ENCODE measurements at regions not wholly inside any gene's neighbourhood (a gene's known extent, or its start where the extent isn't known, plus 50 kb on each side); places are given as distances from the start of the nearest gene placed in this dataset.

DNA sequence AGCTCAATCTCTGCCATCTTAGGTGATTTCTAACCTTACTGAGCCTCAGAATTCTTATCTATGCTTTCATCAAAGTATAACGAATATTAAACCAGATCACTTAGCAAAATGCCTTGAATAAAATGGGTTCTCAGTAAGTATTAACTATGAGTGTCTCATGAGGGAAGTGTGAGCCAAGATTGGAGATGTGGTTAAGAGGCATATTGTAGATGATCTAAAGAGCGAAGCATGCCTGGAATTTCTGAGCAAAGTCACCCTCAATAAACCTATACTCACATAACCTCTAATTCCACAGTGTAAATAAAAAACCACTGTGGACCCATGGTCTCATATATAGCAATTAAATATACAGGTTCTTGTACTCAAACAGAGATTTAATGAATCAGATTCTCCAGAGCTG lies 193.1 kb upstream of the FSCB start:
- Histone ChIP-seq H3K4me2 (ENCODE audit: insufficient read depth, low read length, poor library complexity, severe bottlenecking) (no peak overlapping the region), H3K4me1 (ENCODE audit: control insufficient read depth in 2 of 2, insufficient read depth in 1 of 2, low read depth in 1 of 2, low read length in 2 of 2) (peaks cover 0 to 3% of the 10 kb centered on the region in 2 donors), H3K27ac (replicated peaks; ENCODE audit: low read length) (no peak overlapping the region), H3K4ac (ENCODE audit: low read length) (no peak overlapping the region), H2BK12ac (ENCODE audit: low read length) (no peak overlapping the region), H3K27me3 (ENCODE audit: control insufficient read depth in 3 of 3, insufficient read depth in 3 of 3, low read depth in 1 of 3, low read length in 3 of 3) (no peaks in the 10 kb centered on the region), H4K91ac (ENCODE audit: low read depth, low read length, poor library complexity) (no peak overlapping the region), H4K8ac (ENCODE audit: low read depth, low read length) (no peak overlapping the region), H3K4me3 (ENCODE audit: low read length in 2 of 2) (no peak overlapping the region), H3K9ac (ENCODE audit: low read depth, low read length, poor library complexity) (no peak overlapping the region), H3K23ac (ENCODE audit: low read depth, low read length, poor library complexity) (no peak overlapping the region), H3K14ac (ENCODE audit: low read length) (no peak overlapping the region), H2AK5ac (ENCODE audit: low read depth, low read length) (no peak overlapping the region), H3K9me3 (replicated peaks in 1 of 2; ENCODE audit: control insufficient read depth in 2 of 2, insufficient read depth in 1 of 2, low read depth in 1 of 2, low read length in 2 of 2) (no peaks in the 10 kb centered on the region), H3K79me1 (ENCODE audit: low read depth, low read length) (no peaks in the 10 kb centered on the region), H2AFZ (ENCODE audit: low read length) (no peak overlapping the region), H2BK15ac (ENCODE audit: low read length) (no peak overlapping the region), H2BK5ac (ENCODE audit: low read length) (no peak overlapping the region), H3K36me3 (replicated peaks in 1 of 2; ENCODE audit: control insufficient read depth in 2 of 2, insufficient read depth in 2 of 2, low read length in 2 of 2) (no peaks in the 10 kb centered on the region), H2BK120ac (ENCODE audit: low read depth, low read length) (no peak overlapping the region), H3K18ac (ENCODE audit: low read length) (no peak overlapping the region)
- no peak for DNase-seq (ENCODE audit: low spot score)
- WGBS, 2 donors (ENCODE audit: extremely low coverage in 2 of 2, insufficient read length in 2 of 2, insufficient replicate concordance in 1 of 2) = no CpG with 5 or more reads among the region's 2 CpGs

DNA sequence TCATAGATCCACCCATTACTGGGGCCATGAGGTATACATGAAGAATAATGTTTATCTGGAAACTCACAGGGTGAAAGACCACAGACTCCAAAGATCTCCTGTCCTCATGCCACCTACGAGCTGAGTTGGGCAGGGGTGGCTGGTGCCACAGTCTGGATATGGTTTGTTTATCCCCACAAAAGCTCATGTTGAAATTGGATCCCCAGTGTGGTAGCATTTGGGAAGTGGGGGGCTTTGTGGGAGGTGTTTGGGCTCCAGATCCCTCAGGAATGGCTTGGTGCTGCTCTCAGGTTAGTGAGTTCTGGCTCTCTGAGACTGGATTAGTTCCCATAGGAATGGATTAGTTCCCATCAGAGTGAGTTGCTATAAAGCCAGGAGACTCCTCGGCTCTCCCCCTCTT lies 192.3 kb upstream of the FSCB start:
- no peak overlapping the region for H2BK120ac ChIP-seq (ENCODE audit: low read depth, low read length)
- no peak overlapping the region for H3K4me3 ChIP-seq (ENCODE audit: low read length in 2 of 2)
- H3K14ac ChIP-seq (ENCODE audit: low read length) = no peak overlapping the region
- DNase-seq (ENCODE audit: low spot score) = no peak
- H3K36me3 ChIP-seq (replicated peaks in 1 of 2; ENCODE audit: control insufficient read depth in 2 of 2, insufficient read depth in 2 of 2, low read length in 2 of 2) = no peaks in the 10 kb centered on the region
- WGBS, 2 donors (ENCODE audit: extremely low coverage in 2 of 2, insufficient read length in 2 of 2, insufficient replicate concordance in 1 of 2) = no CpG with 5 or more reads among the region's 2 CpGs
- H2BK15ac ChIP-seq (ENCODE audit: low read length) = no peak overlapping the region
- H3K4ac ChIP-seq (ENCODE audit: low read length) = no peak overlapping the region
- H3K27me3 ChIP-seq (ENCODE audit: control insufficient read depth in 3 of 3, insufficient read depth in 3 of 3, low read depth in 1 of 3, low read length in 3 of 3) = no peaks in the 10 kb centered on the region
- no peak overlapping the region for H3K23ac ChIP-seq (ENCODE audit: low read depth, low read length, poor library complexity)
- H3K18ac ChIP-seq (ENCODE audit: low read length) = no peak overlapping the region
- no peaks in the 10 kb centered on the region for H3K9me3 ChIP-seq (replicated peaks in 1 of 2; ENCODE audit: control insufficient read depth in 2 of 2, insufficient read depth in 1 of 2, low read depth in 1 of 2, low read length in 2 of 2)
- H4K91ac ChIP-seq (ENCODE audit: low read depth, low read length, poor library complexity) = no peak overlapping the region
- no peak overlapping the region for H2AK5ac ChIP-seq (ENCODE audit: low read depth, low read length)
- H4K8ac ChIP-seq (ENCODE audit: low read depth, low read length) = no peak overlapping the region
- H3K4me1 ChIP-seq (ENCODE audit: control insufficient read depth in 2 of 2, insufficient read depth in 1 of 2, low read depth in 1 of 2, low read length in 2 of 2) = peaks cover 0 to 3% of the 10 kb centered on the region in 2 donors
- H3K9ac ChIP-seq (ENCODE audit: low read depth, low read length, poor library complexity) = no peak overlapping the region
- H3K79me1 ChIP-seq (ENCODE audit: low read depth, low read length) = no peaks in the 10 kb centered on the region
- no peak overlapping the region for H2BK12ac ChIP-seq (ENCODE audit: low read length)
- no peak overlapping the region for H3K27ac ChIP-seq (replicated peaks; ENCODE audit: low read length)
- H2AFZ ChIP-seq (ENCODE audit: low read length) = no peak overlapping the region
- no peak overlapping the region for H3K4me2 ChIP-seq (ENCODE audit: insufficient read depth, low read length, poor library complexity, severe bottlenecking)
- H2BK5ac ChIP-seq (ENCODE audit: low read length) = no peak overlapping the region

DNA sequence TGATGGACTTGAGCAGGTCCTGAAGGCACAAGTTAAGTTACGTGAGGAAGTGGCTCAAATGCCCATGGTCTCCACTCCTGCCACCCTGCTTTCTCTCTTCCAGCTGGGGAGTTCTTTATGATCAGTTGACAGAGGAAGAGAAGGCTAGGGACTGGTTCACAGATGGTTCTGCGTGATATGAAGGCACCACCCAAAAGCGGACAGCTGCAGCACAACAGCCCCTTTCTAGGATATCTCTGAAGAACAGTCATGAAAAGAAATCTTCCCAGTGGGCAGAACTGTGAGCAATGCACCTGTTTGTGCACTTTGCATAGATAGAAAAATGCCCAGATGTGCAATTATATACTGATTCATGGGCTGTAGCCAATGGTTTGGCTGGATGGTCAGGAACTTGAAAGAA lies 162.4 kb upstream of the FSCB start:
- Histone ChIP-seq H4K8ac (ENCODE audit: low read depth, low read length) (no peak overlapping the region), H3K9me3 (replicated peaks in 1 of 2; ENCODE audit: control insufficient read depth in 2 of 2, insufficient read depth in 1 of 2, low read depth in 1 of 2, low read length in 2 of 2) (peaks cover 0 to 3% of the 10 kb centered on the region in 2 donors), H3K18ac (ENCODE audit: low read length) (no peak overlapping the region), H3K4me3 (ENCODE audit: low read length in 2 of 2) (no peak overlapping the region), H3K27me3 (ENCODE audit: control insufficient read depth in 3 of 3, insufficient read depth in 3 of 3, low read depth in 1 of 3, low read length in 3 of 3) (no peaks in the 10 kb centered on the region), H2BK120ac (ENCODE audit: low read depth, low read length) (no peak overlapping the region), H3K4me1 (ENCODE audit: control insufficient read depth in 2 of 2, insufficient read depth in 1 of 2, low read depth in 1 of 2, low read length in 2 of 2) (no peaks in the 10 kb centered on the region), H2AK5ac (ENCODE audit: low read depth, low read length) (no peak overlapping the region), H2BK5ac (ENCODE audit: low read length) (no peak overlapping the region), H3K36me3 (replicated peaks in 1 of 2; ENCODE audit: control insufficient read depth in 2 of 2, insufficient read depth in 2 of 2, low read length in 2 of 2) (no peaks in the 10 kb centered on the region), H3K27ac (replicated peaks; ENCODE audit: low read length) (no peak overlapping the region), H3K79me1 (ENCODE audit: low read depth, low read length) (no peaks in the 10 kb centered on the region), H3K4me2 (ENCODE audit: insufficient read depth, low read length, poor library complexity, severe bottlenecking) (no peak overlapping the region), H2BK12ac (ENCODE audit: low read length) (no peak overlapping the region), H3K23ac (ENCODE audit: low read depth, low read length, poor library complexity) (no peak overlapping the region), H3K4ac (ENCODE audit: low read length) (no peak overlapping the region), H2AFZ (ENCODE audit: low read length) (no peak overlapping the region), H2BK15ac (ENCODE audit: low read length) (no peak overlapping the region), H3K9ac (ENCODE audit: low read depth, low read length, poor library complexity) (no peak overlapping the region), H4K91ac (ENCODE audit: low read depth, low read length, poor library complexity) (no peak overlapping the region), H3K14ac (ENCODE audit: low read length) (no peak overlapping the region)
- WGBS, 2 donors (ENCODE audit: extremely low coverage in 2 of 2, insufficient read length in 2 of 2, insufficient replicate concordance in 1 of 2) = no CpG with 5 or more reads among the region's 3 CpGs
- DNase-seq (ENCODE audit: low spot score) = no peak

DNA sequence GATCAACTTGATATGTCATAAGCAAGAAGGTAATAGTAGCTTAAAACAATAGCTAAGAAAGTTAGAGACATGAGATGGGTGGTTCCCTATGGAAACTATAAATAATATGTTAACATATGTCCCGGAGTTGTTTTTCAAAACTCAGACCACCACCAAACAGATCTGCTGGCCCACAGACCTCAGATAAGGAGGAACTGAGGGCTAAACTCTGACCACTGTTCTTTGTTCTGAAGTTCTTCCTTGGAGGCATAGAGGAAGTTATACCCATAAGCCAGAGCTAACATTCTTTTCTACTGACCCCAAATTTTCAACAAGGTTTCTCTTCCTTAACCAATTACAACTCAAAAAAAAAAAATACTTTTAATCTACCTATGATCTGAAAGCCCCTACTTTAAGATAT lies 156.1 kb upstream of the FSCB start:
- Histone ChIP-seq H3K4ac (ENCODE audit: low read length) (no peak overlapping the region), H2BK120ac (ENCODE audit: low read depth, low read length) (no peak overlapping the region), H3K36me3 (replicated peaks in 1 of 2; ENCODE audit: control insufficient read depth in 2 of 2, insufficient read depth in 2 of 2, low read length in 2 of 2) (no peaks in the 10 kb centered on the region), H3K27ac (replicated peaks; ENCODE audit: low read length) (no peak overlapping the region), H2BK5ac (ENCODE audit: low read length) (no peak overlapping the region), H2BK12ac (ENCODE audit: low read length) (no peak overlapping the region), H3K27me3 (ENCODE audit: control insufficient read depth in 3 of 3, insufficient read depth in 3 of 3, low read depth in 1 of 3, low read length in 3 of 3) (no peaks in the 10 kb centered on the region), H2BK15ac (ENCODE audit: low read length) (no peak overlapping the region), H3K9me3 (replicated peaks in 1 of 2; ENCODE audit: control insufficient read depth in 2 of 2, insufficient read depth in 1 of 2, low read depth in 1 of 2, low read length in 2 of 2) (no peaks in the 10 kb centered on the region), H2AK5ac (ENCODE audit: low read depth, low read length) (no peak overlapping the region), H3K18ac (ENCODE audit: low read length) (no peak overlapping the region), H3K79me1 (ENCODE audit: low read depth, low read length) (no peaks in the 10 kb centered on the region), H3K4me1 (ENCODE audit: control insufficient read depth in 2 of 2, insufficient read depth in 1 of 2, low read depth in 1 of 2, low read length in 2 of 2) (no peaks in the 10 kb centered on the region), H2AFZ (ENCODE audit: low read length) (no peak overlapping the region), H3K9ac (ENCODE audit: low read depth, low read length, poor library complexity) (no peak overlapping the region), H3K4me2 (ENCODE audit: insufficient read depth, low read length, poor library complexity, severe bottlenecking) (no peak overlapping the region), H3K23ac (ENCODE audit: low read depth, low read length, poor library complexity) (no peak overlapping the region), H4K8ac (ENCODE audit: low read depth, low read length) (no peak overlapping the region), H3K4me3 (ENCODE audit: low read length in 2 of 2) (no peak overlapping the region), H4K91ac (ENCODE audit: low read depth, low read length, poor library complexity) (no peak overlapping the region), H3K14ac (ENCODE audit: low read length) (no peak overlapping the region)
- WGBS, 2 donors (ENCODE audit: extremely low coverage in 2 of 2, insufficient read length in 2 of 2, insufficient replicate concordance in 1 of 2) = no CpG with 5 or more reads among the region's 1 CpG
- no peak for DNase-seq (ENCODE audit: low spot score)
